NCI-H524 (cell line): ENCODE measurements at regions not wholly inside any gene's neighbourhood (a gene's known extent, or its start where the extent isn't known, plus 50 kb on each side); places are given as distances from the start of the nearest gene placed in this dataset.
"Not testable (repeated sequence)": the region's sequence is repeated elsewhere in the genome, so short reads cannot be mapped to it uniquely, and the experiment has no call there.

Experiments used
- DNase-seq, 2 experiments: peaks; one replicate each; lab custom pipeline; 2025; lab: John Stamatoyannopoulos, UW

DNA sequence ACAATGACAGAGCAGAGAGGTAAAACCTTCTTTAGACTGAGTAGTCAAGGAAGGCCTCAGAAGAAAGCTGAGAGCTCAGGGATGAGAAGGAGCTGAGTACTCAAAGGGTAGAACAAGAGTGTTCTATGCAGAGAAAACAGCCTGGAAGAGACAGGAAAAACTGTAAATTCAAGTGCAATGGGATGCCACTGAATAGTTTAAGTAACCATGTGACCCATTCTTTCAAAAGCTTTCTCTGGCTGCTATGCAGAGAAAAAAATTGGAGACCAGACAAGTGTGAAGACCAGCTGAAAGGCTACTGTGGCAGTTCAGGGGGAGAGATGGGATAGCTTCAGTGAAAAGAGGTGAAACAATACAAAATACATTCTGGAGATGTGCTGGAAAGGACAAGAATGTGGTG, 61.3 kb upstream of the RNF38 start:
- DNase-seq, result no peak

GRCh38 chr9:36458430-36458915, 58.4 kb upstream of the RNF38 start:
- not testable (repeated sequence) for DNase-seq

GRCh38 chr9:36457836-36458429, 57.9 kb upstream of the RNF38 start:
- DNase-seq, result no peak

DNA sequence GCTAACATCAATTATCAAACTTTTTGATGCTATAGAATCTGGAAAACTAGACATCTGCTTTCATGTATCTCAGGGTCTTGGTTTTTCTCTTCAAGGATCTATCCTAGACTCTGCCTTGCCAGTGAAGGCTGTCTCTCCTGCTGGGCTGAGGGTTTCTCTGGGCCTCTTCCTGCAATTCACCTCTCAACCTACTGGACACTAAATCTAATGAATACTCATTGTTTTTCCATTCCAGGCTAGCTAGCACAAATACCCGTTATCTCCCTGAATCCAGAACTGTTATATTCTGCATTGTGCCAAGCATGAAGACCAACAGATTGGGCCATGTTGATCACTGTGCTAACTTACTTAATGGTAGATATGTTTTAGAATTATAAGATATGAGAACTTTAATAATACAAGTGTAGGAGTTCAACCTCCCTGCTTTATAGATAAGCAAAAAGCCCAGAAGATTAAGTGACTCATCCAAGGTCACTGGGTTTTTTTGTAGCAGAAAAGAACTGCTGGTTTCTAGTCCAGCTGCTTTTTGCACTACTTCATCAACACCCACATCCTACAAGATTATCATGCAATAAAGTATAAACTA, 56.5 kb upstream of the RNF38 start:
- DNase-seq, result no peak

DNA sequence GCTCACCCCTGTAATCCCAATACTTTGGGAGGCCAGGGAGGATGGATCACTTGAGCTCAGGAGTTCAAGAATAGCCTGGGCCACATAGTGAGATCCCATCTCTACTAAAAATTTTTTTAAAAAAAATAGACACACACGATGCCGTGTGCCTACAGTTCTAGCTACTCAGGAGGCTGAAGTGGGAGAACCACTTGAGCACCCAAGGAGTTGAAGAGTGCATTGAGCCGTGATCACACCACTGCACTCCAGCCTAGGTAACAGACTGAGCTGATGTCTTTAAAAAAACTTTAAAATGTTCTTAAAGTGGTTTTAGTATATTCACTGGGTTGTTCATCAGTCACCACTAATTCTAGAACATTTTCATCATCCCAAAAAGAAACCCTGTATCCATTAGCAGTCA, 51.9 kb upstream of the RNF38 start:
- DNase-seq, result no peak

DNA sequence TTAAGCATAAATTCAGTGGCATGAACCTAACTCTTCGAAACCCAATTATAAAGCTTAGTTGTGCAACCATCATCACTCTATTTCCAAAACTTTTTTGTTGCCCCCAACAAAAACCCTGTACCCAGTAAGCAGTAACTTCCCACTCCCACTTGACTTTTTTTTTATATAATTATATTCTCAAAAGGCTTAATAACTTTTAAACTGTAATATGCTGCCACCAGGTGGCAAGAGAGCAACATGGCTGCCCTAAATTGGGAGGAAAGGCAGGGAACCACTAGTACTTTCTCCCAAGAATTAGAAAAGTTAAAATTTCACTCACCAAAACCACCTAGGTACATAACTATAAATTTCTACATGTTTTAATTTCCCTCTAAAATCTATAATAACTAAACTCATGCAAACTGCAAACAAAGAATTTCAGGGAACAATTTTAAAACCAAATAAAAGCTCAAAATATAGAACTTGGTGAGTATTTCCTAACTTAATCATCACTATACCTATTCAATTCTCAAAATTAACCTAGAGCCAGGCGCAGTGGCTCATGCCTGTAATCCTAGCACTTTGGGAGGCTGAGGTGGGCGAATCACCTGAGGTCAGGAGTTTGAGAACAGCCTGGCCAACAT, 50.2 kb upstream of the RNF38 start:
- DNase-seq, result peak; percentile 12 to 54
